ENCODE measurements at regions not wholly inside any gene's neighbourhood (a gene's known extent, or its start where the extent isn't known, plus 50 kb on each side); places are given as distances from the start of the nearest gene placed in this dataset.

- 64 to 74% methylated on average over 5 of the region's 5 CpGs for WGBS, 2 donors
- Histone ChIP-seq H3K27me3 (ENCODE audit: control insufficient read depth in 1 of 2, insufficient read depth in 2 of 2, low read length in 1 of 2) (no peaks in the 10 kb centered on the region), H3K27ac (ENCODE audit: low read depth in 1 of 2, low read length in 2 of 2) (no peak overlapping the region), H3K36me3 (ENCODE audit: control insufficient read depth in 1 of 2, insufficient read depth in 2 of 2, low read length in 1 of 2) (no peaks in the 10 kb centered on the region), H3K4me3 (ENCODE audit: low read length in 2 of 2) (no peak overlapping the region), H3K9me3 (ENCODE audit: control insufficient read depth, low read length) (no peaks in the 10 kb centered on the region), H3K4me1 (ENCODE audit: control insufficient read depth in 1 of 2, insufficient read depth in 2 of 2, low read length in 2 of 2) (no peaks in the 10 kb centered on the region)
- intact Hi-C loops (cut with DNase I), result no loop called here
- DNase-seq (no peak), ATAC-seq (ENCODE audit: low FRiP score) (no peak)
These were observed 235.2 kb upstream of the B3GAT1 start for GRCh38 chr11:134647066-134647743.

- intact Hi-C loops (cut with DNase I), result no loop called here
- ATAC-seq (ENCODE audit: low FRiP score), result no peak
- peak in 1 of 2 donors; percentile 16 for DNase-seq
These were observed 234.5 kb upstream of the B3GAT1 start for GRCh38 chr11:134646561-134646960.

GRCh38 chr11:134645576-134645975 lies 233.5 kb upstream of the B3GAT1 start:
- Histone ChIP-seq H3K9me3 (ENCODE audit: control insufficient read depth, low read length) (no peaks in the 10 kb centered on the region), H3K27me3 (ENCODE audit: control insufficient read depth in 1 of 2, insufficient read depth in 2 of 2, low read length in 1 of 2) (peaks cover 0 to 1% of the 10 kb centered on the region in 2 donors), H3K36me3 (ENCODE audit: control insufficient read depth in 1 of 2, insufficient read depth in 2 of 2, low read length in 1 of 2) (no peaks in the 10 kb centered on the region), H3K4me1 (ENCODE audit: control insufficient read depth in 1 of 2, insufficient read depth in 2 of 2, low read length in 2 of 2) (no peaks in the 10 kb centered on the region), H3K4me3 (ENCODE audit: low read length in 2 of 2) (no peak overlapping the region), H3K27ac (ENCODE audit: low read depth in 1 of 2, low read length in 2 of 2) (no peak overlapping the region)
- peak in 1 of 2 donors; percentile 26 for DNase-seq
- no peak for ATAC-seq (ENCODE audit: low FRiP score)
- WGBS, 2 donors, result 82 to 90% methylated on average over 5 of the region's 5 CpGs
- intact Hi-C loops (cut with DNase I), result no loop called here

More at GRCh38 chr11:134646561-134646960, 234.5 kb upstream of the B3GAT1 start:
- Histone ChIP-seq H3K27me3 (ENCODE audit: control insufficient read depth in 1 of 2, insufficient read depth in 2 of 2, low read length in 1 of 2) (no peaks in the 10 kb centered on the region), H3K27ac (ENCODE audit: low read depth in 1 of 2, low read length in 2 of 2) (no peak overlapping the region), H3K4me1 (ENCODE audit: control insufficient read depth in 1 of 2, insufficient read depth in 2 of 2, low read length in 2 of 2) (no peaks in the 10 kb centered on the region), H3K36me3 (ENCODE audit: control insufficient read depth in 1 of 2, insufficient read depth in 2 of 2, low read length in 1 of 2) (no peaks in the 10 kb centered on the region), H3K9me3 (ENCODE audit: control insufficient read depth, low read length) (no peaks in the 10 kb centered on the region), H3K4me3 (ENCODE audit: low read length in 2 of 2) (no peak overlapping the region)

- H3K4me3 ChIP-seq (ENCODE audit: low read length in 2 of 2), result no peak overlapping the region
- ATAC-seq (ENCODE audit: low FRiP score), result no peak
- no peaks in the 10 kb centered on the region for H3K4me1 ChIP-seq (ENCODE audit: control insufficient read depth in 1 of 2, insufficient read depth in 2 of 2, low read length in 2 of 2)
These were observed 232.7 kb upstream of the B3GAT1 start for GRCh38 chr11:134644476-134645456.

GRCh38 chr11:134643115-134644012 lies 231.3 kb upstream of the B3GAT1 start:
- no peak overlapping the region for H3K4me3 ChIP-seq (ENCODE audit: low read length in 2 of 2)
- H3K4me1 ChIP-seq (ENCODE audit: control insufficient read depth in 1 of 2, insufficient read depth in 2 of 2, low read length in 2 of 2), result no peaks in the 10 kb centered on the region
- DNase-seq (peak in 1 of 2 donors; percentile 42), ATAC-seq (ENCODE audit: low FRiP score) (no peak)
- no peak overlapping the region for H3K27ac ChIP-seq (ENCODE audit: low read depth in 1 of 2, low read length in 2 of 2)
- H3K36me3 ChIP-seq (ENCODE audit: control insufficient read depth in 1 of 2, insufficient read depth in 2 of 2, low read length in 1 of 2), result no peaks in the 10 kb centered on the region
- peaks cover 0 to 1% of the 10 kb centered on the region in 2 donors for H3K27me3 ChIP-seq (ENCODE audit: control insufficient read depth in 1 of 2, insufficient read depth in 2 of 2, low read length in 1 of 2)
- intact Hi-C loops (cut with DNase I), result no loop called here
- WGBS, 2 donors, result 55 to 63% methylated on average over 24 of the region's 24 CpGs
- no peaks in the 10 kb centered on the region for H3K9me3 ChIP-seq (ENCODE audit: control insufficient read depth, low read length)

More at GRCh38 chr11:134644476-134645456, 232.7 kb upstream of the B3GAT1 start:
- Histone ChIP-seq H3K27me3 (ENCODE audit: control insufficient read depth in 1 of 2, insufficient read depth in 2 of 2, low read length in 1 of 2) (peaks cover 0 to 1% of the 10 kb centered on the region in 2 donors), H3K9me3 (ENCODE audit: control insufficient read depth, low read length) (no peaks in the 10 kb centered on the region), H3K27ac (ENCODE audit: low read depth in 1 of 2, low read length in 2 of 2) (no peak overlapping the region), H3K36me3 (ENCODE audit: control insufficient read depth in 1 of 2, insufficient read depth in 2 of 2, low read length in 1 of 2) (no peaks in the 10 kb centered on the region)
- intact Hi-C loops (cut with DNase I), result no loop called here
- WGBS, 2 donors, result 56 to 63% methylated on average over 20 of the region's 20 CpGs
- DNase-seq, result peak in 1 of 2 donors; percentile 61

GRCh38 chr11:134642206-134642605 lies 230.2 kb upstream of the B3GAT1 start:
- H3K27ac ChIP-seq (ENCODE audit: low read depth in 1 of 2, low read length in 2 of 2), result no peak overlapping the region
- no peak overlapping the region for H3K4me3 ChIP-seq (ENCODE audit: low read length in 2 of 2)
- no peaks in the 10 kb centered on the region for H3K9me3 ChIP-seq (ENCODE audit: control insufficient read depth, low read length)
- H3K36me3 ChIP-seq (ENCODE audit: control insufficient read depth in 1 of 2, insufficient read depth in 2 of 2, low read length in 1 of 2), result no peaks in the 10 kb centered on the region
- WGBS, 2 donors, result 85 to 89% methylated on average over 3 of the region's 3 CpGs
- no peaks in the 10 kb centered on the region for H3K4me1 ChIP-seq (ENCODE audit: control insufficient read depth in 1 of 2, insufficient read depth in 2 of 2, low read length in 2 of 2)
- peaks cover 0 to 1% of the 10 kb centered on the region in 2 donors for H3K27me3 ChIP-seq (ENCODE audit: control insufficient read depth in 1 of 2, insufficient read depth in 2 of 2, low read length in 1 of 2)
- intact Hi-C loops (cut with DNase I), result no loop called here
- ATAC-seq (ENCODE audit: low FRiP score) (no peak), DNase-seq (peak in 1 of 2 donors; percentile 9)

- intact Hi-C loops (cut with DNase I), result no loop called here
- H3K4me1 ChIP-seq (ENCODE audit: control insufficient read depth in 1 of 2, insufficient read depth in 2 of 2, low read length in 2 of 2), result no peaks in the 10 kb centered on the region
- no peak for ATAC-seq (ENCODE audit: low FRiP score)
- 86 to 88% methylated on average over 17 of the region's 17 CpGs for WGBS, 2 donors
- H3K4me3 ChIP-seq (ENCODE audit: low read length in 2 of 2), result no peak overlapping the region
- peak in 1 of 2 donors; percentile 45 for DNase-seq
- H3K36me3 ChIP-seq (ENCODE audit: control insufficient read depth in 1 of 2, insufficient read depth in 2 of 2, low read length in 1 of 2), result no peaks in the 10 kb centered on the region
- no peak overlapping the region for H3K27ac ChIP-seq (ENCODE audit: low read depth in 1 of 2, low read length in 2 of 2)
- no peaks in the 10 kb centered on the region for H3K9me3 ChIP-seq (ENCODE audit: control insufficient read depth, low read length)
- peaks cover 0 to 1% of the 10 kb centered on the region in 2 donors for H3K27me3 ChIP-seq (ENCODE audit: control insufficient read depth in 1 of 2, insufficient read depth in 2 of 2, low read length in 1 of 2)
These were observed 229.2 kb upstream of the B3GAT1 start for GRCh38 chr11:134640971-134641968.

Measured in aorta (tissue), 5 donors.